ENCODE measurements at regions not wholly inside any gene's neighbourhood (a gene's known extent, or its start where the extent isn't known, plus 50 kb on each side); places are given as distances from the start of the nearest gene placed in this dataset.

GRCh38 chr1:91578320-91579109 lies 77.9 kb downstream of the CDC7 start:
- H3K36me3 Mint-ChIP-seq (ENCODE audit: low read depth), result no peaks in the 10 kb centered on the region
- no peak for ATAC-seq
- H3K27me3 Mint-ChIP-seq (ENCODE audit: insufficient read depth, low read depth, poor library complexity), result no peaks in the 10 kb centered on the region
- Histone ChIP-seq H3K4me2 (no peak overlapping the region), H2AFZ (peak overlapping the region; percentile 76), H3K4me3 (no peak overlapping the region), H3K4me1 (ENCODE audit: insufficient read depth) (peaks cover 8% of the 10 kb centered on the region; the same call in 1 of the 2 replicates), H4K20me1 (replicated peaks; ENCODE audit: insufficient read depth) (no peaks in the 10 kb centered on the region), H3F3A (replicated peaks; ENCODE audit: low read depth) (no peaks in the 10 kb centered on the region), H3K27ac (ENCODE audit: low read depth) (no peak overlapping the region), H3K27me3 (ENCODE audit: insufficient read depth) (no peaks in the 10 kb centered on the region), H3K79me2 (replicated peaks; ENCODE audit: insufficient read depth) (no peaks in the 10 kb centered on the region), H3K9me2 (ENCODE audit: insufficient read depth) (0 out of 2 replicates have a peak, but pooled peaks cover 7% of the 10 kb centered on the region), H3K36me3 (ENCODE audit: insufficient read depth) (no peaks in the 10 kb centered on the region)
- peaks cover 21% of the 10 kb centered on the region for H3K4me1 Mint-ChIP-seq
- TF ChIP-seq ZNF331 (CRISPR knock-in tag; IDR thresholded peaks at IDR 0.05; ENCODE audit: low read depth) (no peak), ZNF114 (CRISPR knock-in tag; IDR thresholded peaks at IDR 0.05) (no peak), ETS1 (IDR thresholded peaks at IDR 0.05) (no peak), POLR2AphosphoS5 (IDR thresholded peaks at IDR 0.05; ENCODE audit: low read depth) (no peak), EZH2phosphoT487 (IDR thresholded peaks at IDR 0.05; ENCODE audit: unreplicated experiment) (no peak), CREB1 (CRISPR knock-in tag; IDR thresholded peaks at IDR 0.05; ENCODE audit: low read depth) (no peak), STAT1 (IDR thresholded peaks at IDR 0.05; ENCODE audit: unreplicated experiment) (no peak)
- H3K4me3 Mint-ChIP-seq, result no peak overlapping the region
- no peaks in the 10 kb centered on the region; the same call in 2 of the 3 replicates for H3K9me3 Mint-ChIP-seq
- DNase-seq (ENCODE audit: low spot score), result no peak
- no peak overlapping the region for H3K27ac Mint-ChIP-seq

- no peaks in the 10 kb centered on the region for H3K79me2 ChIP-seq (replicated peaks; ENCODE audit: insufficient read depth)
- Mint-ChIP-seq H3K4me3 (no peak overlapping the region), H3K4me1 (peaks cover 21% of the 10 kb centered on the region), H3K9me3 (no peaks in the 10 kb centered on the region; the same call in 2 of the 3 replicates), H3K27me3 (ENCODE audit: insufficient read depth, low read depth, poor library complexity) (peaks cover 2% of the 10 kb centered on the region), H3K27ac (no peak overlapping the region), H3K36me3 (ENCODE audit: low read depth) (no peaks in the 10 kb centered on the region)
- ATAC-seq (no peak), DNase-seq (ENCODE audit: low spot score) (no peak)
- H3K36me3 ChIP-seq (ENCODE audit: insufficient read depth), result no peaks in the 10 kb centered on the region
- H4K20me1 ChIP-seq (replicated peaks; ENCODE audit: insufficient read depth), result no peaks in the 10 kb centered on the region
- no peaks in the 10 kb centered on the region for H3K27me3 ChIP-seq (ENCODE audit: insufficient read depth)
- H3K27ac ChIP-seq (ENCODE audit: low read depth), result no peak overlapping the region
- H3K4me1 ChIP-seq (ENCODE audit: insufficient read depth), result peaks cover 8% of the 10 kb centered on the region; the same call in 1 of the 2 replicates
- no peaks in the 10 kb centered on the region for H3F3A ChIP-seq (replicated peaks; ENCODE audit: low read depth)
- no peak overlapping the region for H3K4me3 ChIP-seq
- H3K9me2 ChIP-seq (ENCODE audit: insufficient read depth), result 0 out of 2 replicates have a peak, but pooled peaks cover 7% of the 10 kb centered on the region
- peak overlapping the region; percentile 47; the same call in 1 of the 2 replicates for H2AFZ ChIP-seq
- H3K4me2 ChIP-seq, result no peak overlapping the region
- no peak for TF ChIP-seq JUNB (IDR thresholded peaks at IDR 0.05; ENCODE audit: unreplicated experiment)
- no peak for TF ChIP-seq CREB1 (CRISPR knock-in tag; IDR thresholded peaks at IDR 0.05; ENCODE audit: low read depth)
- no peak for TF ChIP-seq ETS1 (IDR thresholded peaks at IDR 0.05)
- no peak for TF ChIP-seq EZH2phosphoT487 (IDR thresholded peaks at IDR 0.05; ENCODE audit: unreplicated experiment)
- no peak for TF ChIP-seq ZNF331 (CRISPR knock-in tag; IDR thresholded peaks at IDR 0.05; ENCODE audit: low read depth)
- no peak for TF ChIP-seq ZNF114 (CRISPR knock-in tag; IDR thresholded peaks at IDR 0.05)
- no peak for TF ChIP-seq STAT1 (IDR thresholded peaks at IDR 0.05; ENCODE audit: unreplicated experiment)
- TF ChIP-seq POLR2AphosphoS5 (IDR thresholded peaks at IDR 0.05; ENCODE audit: low read depth), result no peak
- no peak for TF ChIP-seq REST (IDR thresholded peaks at IDR 0.05; ENCODE audit: unreplicated experiment)
Observed at GRCh38 chr1:91579658-91580228, 79.1 kb downstream of the CDC7 start.

Data from GM23338 (cell line).